Kidney (tissue), 13 donors: ENCODE measurements at regions not wholly inside any gene's neighbourhood (a gene's known extent, or its start where the extent isn't known, plus 50 kb on each side); places are given as distances from the start of the nearest gene placed in this dataset.

ENCODE experiments used
- DNase-seq, 5 donors: peaks; one replicate each; pipeline ENCODE4 v3.0.0-alpha.2; 2013 to 2020
- FAIRE-seq: peaks from 2 replicates; lab custom pipeline; 2012; peaks lifted over from hg19 to GRCh38; lab: Jason Lieb, UNC
- H3K27ac ChIP-seq, 2 donors: one replicate each; pipeline ENCODE4 v1.7.0; 2013; ENCODE audit warnings: low read depth in 2 of 2, low read length in 2 of 2, inconsistent platforms in 1 of 2
- H3K27me3 ChIP-seq: one replicate; pipeline ENCODE4 v1.7.1; 2013; ENCODE audit warnings: low read length, inconsistent platforms; ENCODE audit not compliant: control insufficient read depth, insufficient read depth
- H3K36me3 ChIP-seq, 3 donors: one replicate each; pipeline versions ENCODE4 v1.7.0 to v1.7.1; 2013; ENCODE audit warnings: low read length in 3 of 3, control low read depth in 1 of 3, inconsistent platforms in 1 of 3; ENCODE audit not compliant: insufficient read depth in 3 of 3, control insufficient read depth in 2 of 3
- H3K4me1 ChIP-seq, 3 donors: one replicate each; pipeline versions ENCODE4 v1.7.0 to v1.7.1; 2013; ENCODE audit warnings: low read length in 3 of 3, inconsistent platforms in 1 of 3, low read depth in 1 of 3; ENCODE audit not compliant: control insufficient read depth in 2 of 3, insufficient read depth in 2 of 3
- H3K4me3 ChIP-seq, 3 donors: one replicate each; pipeline versions ENCODE4 v1.7.0 to v1.8.1; 2013; ENCODE audit warnings: low read length in 3 of 3, control low read depth in 1 of 3, inconsistent platforms in 1 of 3
- H3K9ac ChIP-seq, 3 donors: one replicate each; pipeline versions ENCODE4 v1.7.0 to v1.7.1; 2013; ENCODE audit warnings: low read length in 3 of 3, control low read depth in 1 of 3, inconsistent platforms in 1 of 3
- H3K9me3 ChIP-seq, 3 donors: one replicate each; pipeline versions ENCODE4 v1.7.0 to v1.7.1; 2013; ENCODE audit warnings: low read length in 3 of 3, control low read depth in 1 of 3, inconsistent platforms in 1 of 3; ENCODE audit not compliant: control insufficient read depth in 2 of 3, insufficient read depth in 1 of 3
- intact Hi-C: fragments of 100-400 bp; cut with DNase I; formaldehyde crosslinking; loops from one replicate; pipeline ENCODE4 v1.11.1; 2022
- TF ChIP-seq, protein P1 (sequence below): IDR thresholded peaks from 3 replicates; pipeline ENCODE4 v1.5.1; 2012; ENCODE audit warnings: mild to moderate bottlenecking, moderate library complexity, borderline replicate concordance; ENCODE audit not compliant: insufficient read depth; ENCODE audit errors: extremely low read depth
- donor health status: control.
- donor health status: control.
- donor health status: control.
- donor health status: control.
- donor health status: control.
- donor health status: DM: yes; HTN: yes; CAD: no.
- donor health status: Normal renal cell carcinoma (clear cell type).

DNA sequence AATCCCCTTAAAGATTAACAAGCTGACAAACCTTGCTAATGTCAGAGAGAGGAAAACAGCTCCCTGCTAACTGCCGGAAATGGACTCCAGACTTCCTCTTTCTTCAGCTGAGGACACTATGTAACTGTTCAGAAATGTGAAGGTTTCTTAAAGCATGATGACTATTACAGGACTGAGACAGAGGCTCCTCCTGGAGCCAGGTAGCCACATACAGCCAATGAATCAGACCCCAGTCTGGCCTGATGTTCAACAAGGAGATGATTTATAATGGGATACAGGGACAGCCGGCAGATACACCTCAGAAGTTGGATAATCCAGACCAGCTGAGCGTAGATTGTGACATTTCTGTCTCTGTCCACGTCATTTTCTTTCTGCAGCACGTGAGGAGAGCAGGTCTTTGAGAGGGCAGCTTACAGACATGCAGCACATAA, 216.2 kb downstream of the HS3ST3A1 start:
- intact Hi-C loops, result no loop called here
- FAIRE-seq (no peak), DNase-seq (no peak)
- no peak overlapping the region for H3K27ac ChIP-seq
- H3K27me3 ChIP-seq, result no peaks in the 10 kb centered on the region
- H3K9me3 ChIP-seq, result no peaks in the 10 kb centered on the region
- H3K4me1 ChIP-seq, result no peaks in the 10 kb centered on the region
- no peaks in the 10 kb centered on the region for H3K36me3 ChIP-seq
- TF ChIP-seq, protein P1, sequence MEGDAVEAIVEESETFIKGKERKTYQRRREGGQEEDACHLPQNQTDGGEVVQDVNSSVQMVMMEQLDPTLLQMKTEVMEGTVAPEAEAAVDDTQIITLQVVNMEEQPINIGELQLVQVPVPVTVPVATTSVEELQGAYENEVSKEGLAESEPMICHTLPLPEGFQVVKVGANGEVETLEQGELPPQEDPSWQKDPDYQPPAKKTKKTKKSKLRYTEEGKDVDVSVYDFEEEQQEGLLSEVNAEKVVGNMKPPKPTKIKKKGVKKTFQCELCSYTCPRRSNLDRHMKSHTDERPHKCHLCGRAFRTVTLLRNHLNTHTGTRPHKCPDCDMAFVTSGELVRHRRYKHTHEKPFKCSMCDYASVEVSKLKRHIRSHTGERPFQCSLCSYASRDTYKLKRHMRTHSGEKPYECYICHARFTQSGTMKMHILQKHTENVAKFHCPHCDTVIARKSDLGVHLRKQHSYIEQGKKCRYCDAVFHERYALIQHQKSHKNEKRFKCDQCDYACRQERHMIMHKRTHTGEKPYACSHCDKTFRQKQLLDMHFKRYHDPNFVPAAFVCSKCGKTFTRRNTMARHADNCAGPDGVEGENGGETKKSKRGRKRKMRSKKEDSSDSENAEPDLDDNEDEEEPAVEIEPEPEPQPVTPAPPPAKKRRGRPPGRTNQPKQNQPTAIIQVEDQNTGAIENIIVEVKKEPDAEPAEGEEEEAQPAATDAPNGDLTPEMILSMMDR, result no peak
- no peak overlapping the region for H3K9ac ChIP-seq
- H3K4me3 ChIP-seq, result no peak overlapping the region

DNA sequence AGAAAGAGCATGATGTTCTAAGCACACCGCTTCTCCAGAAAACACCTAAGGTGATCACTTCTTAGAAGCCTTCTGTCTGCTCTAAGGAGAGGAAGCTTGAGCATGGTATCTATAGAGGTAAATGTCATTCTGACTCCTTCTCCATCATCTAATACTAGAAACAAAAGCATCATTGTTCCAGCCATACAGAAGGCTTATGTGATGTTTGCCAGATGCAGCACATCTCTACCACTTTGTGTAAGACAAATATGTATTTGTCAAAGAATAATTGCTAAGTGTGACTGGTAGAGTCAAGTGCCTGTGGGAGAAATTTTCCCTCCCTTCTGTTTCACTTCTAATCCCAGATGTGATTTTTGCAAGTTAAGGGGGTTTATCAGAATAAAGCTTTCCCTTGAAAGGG, 217.1 kb downstream of the HS3ST3A1 start:
- Histone ChIP-seq H3K36me3 (no peaks in the 10 kb centered on the region), H3K9ac (no peak overlapping the region), H3K27ac (no peak overlapping the region), H3K4me1 (no peaks in the 10 kb centered on the region), H3K4me3 (no peak overlapping the region), H3K9me3 (no peaks in the 10 kb centered on the region), H3K27me3 (no peaks in the 10 kb centered on the region)
- no peak for FAIRE-seq
- intact Hi-C loops, result no loop called here
- DNase-seq, result no peak
- TF ChIP-seq, protein P1, result no peak

DNA sequence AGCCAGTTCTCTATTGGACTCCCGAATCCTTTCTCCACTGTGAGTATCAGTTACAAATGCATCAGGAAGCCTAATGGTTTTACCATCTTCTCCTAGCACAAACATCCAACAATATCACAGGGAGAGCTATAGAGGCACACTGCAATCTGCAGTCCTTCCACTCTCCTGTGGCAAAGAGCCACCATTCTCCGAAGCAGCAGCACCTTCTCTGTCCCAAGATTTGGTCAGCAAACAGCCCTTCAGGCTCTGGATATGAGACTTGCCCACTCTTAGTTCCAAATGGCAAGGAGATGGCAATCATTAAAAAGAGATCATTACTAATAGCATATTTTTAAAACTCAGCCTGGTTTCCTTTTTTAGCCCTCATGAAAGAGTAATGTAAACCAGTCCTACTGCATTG, 223.4 kb downstream of the HS3ST3A1 start:
- Histone ChIP-seq H3K36me3 (no peaks in the 10 kb centered on the region), H3K27ac (no peak overlapping the region), H3K4me3 (no peak overlapping the region), H3K4me1 (no peaks in the 10 kb centered on the region), H3K9me3 (no peaks in the 10 kb centered on the region), H3K9ac (no peak overlapping the region), H3K27me3 (no peaks in the 10 kb centered on the region)
- intact Hi-C loops, result no loop called here
- DNase-seq (no peak), FAIRE-seq (no peak)
- TF ChIP-seq, protein P1, result no peak
